H1 (cell line): ENCODE measurements at regions not wholly inside any gene's neighbourhood (a gene's known extent, or its start where the extent isn't known, plus 50 kb on each side); places are given as distances from the start of the nearest gene placed in this dataset.
"Not testable (repeated sequence)": the region's sequence is repeated elsewhere in the genome, so short reads cannot be mapped to it uniquely, and the experiment has no call there.

ENCODE experiments used
- CTCF ChIA-PET: fragments of 300-600 bp; sonication (Branson Sonifier 250); formaldehyde crosslinking; loops from one replicate; lab custom pipeline; 2021; ENCODE audit not compliant: partially characterized antibody; lab: Charles Lee
- POLR2A ChIA-PET: fragments of 300-600 bp; sonication (Branson Sonifier 250); formaldehyde crosslinking; loops from one replicate; lab custom pipeline; 2021; ENCODE audit warnings: inconsistent platforms; ENCODE audit not compliant: partially characterized antibody; lab: Charles Lee
- DNase-seq, 2 experiments: peaks; one replicate each; pipeline versions ENCODE4 v3.0.0 to v3.0.0-alpha.2; 2010 to 2022; ENCODE audit warnings: low spot score in 2 of 2, low read depth in 1 of 2, mixed read lengths in 1 of 2
- FAIRE-seq: peaks from 2 replicates; lab custom pipeline; 2011; peaks lifted over from hg19 to GRCh38; lab: Jason Lieb, UNC
- H2AFZ ChIP-seq: 2 replicates; pipeline ENCODE4 v1.8.1; 2012; ENCODE audit warnings: low read length, inconsistent platforms
- H2AK5ac ChIP-seq: 2 replicates; pipeline ENCODE4 v1.6.1; 2013; ENCODE audit warnings: low read depth, low read length
- H2BK120ac ChIP-seq: replicated peaks from 2 replicates; pipeline ENCODE3; 2013; ENCODE audit warnings: low read depth, low read length, inconsistent platforms
- H2BK12ac ChIP-seq: 2 replicates; pipeline ENCODE4 v1.6.1; 2013; ENCODE audit warnings: low read depth, low read length
- H2BK15ac ChIP-seq: 2 replicates; pipeline ENCODE4 v1.6.1; 2013; ENCODE audit warnings: low read length
- H2BK20ac ChIP-seq: 2 replicates; pipeline ENCODE4 v1.6.1; 2013; ENCODE audit warnings: low read length
- H2BK5ac ChIP-seq: 2 replicates; pipeline ENCODE4 v1.6.1; 2013; ENCODE audit warnings: low read depth, low read length
- H3K14ac ChIP-seq: 2 replicates; pipeline ENCODE4 v1.6.1; 2013; ENCODE audit warnings: inconsistent platforms; ENCODE audit not compliant: insufficient read length
- H3K18ac ChIP-seq: 2 replicates; pipeline ENCODE4 v1.6.1; 2013; ENCODE audit warnings: low read length; ENCODE audit errors: extremely low read depth
- H3K23ac ChIP-seq: 2 replicates; pipeline ENCODE4 v1.6.1; 2013; ENCODE audit warnings: inconsistent platforms; ENCODE audit not compliant: insufficient read length
- H3K23me2 ChIP-seq: 2 replicates; pipeline ENCODE4 v1.6.1; 2013; ENCODE audit warnings: low read depth, low read length
- H3K27ac ChIP-seq: 2 replicates; pipeline ENCODE4 v1.6.1; 2011; ENCODE audit warnings: low read depth, low read length, inconsistent platforms
- H3K27me3 ChIP-seq, 4 experiments: replicated peaks in 1 of 4; 1 replicate in 1 of 4; 2 replicates in 3 of 4; pipeline versions ENCODE4 v1.6.1 to v1.8.1; 2011 to 2013; ENCODE audit warnings: low read length in 3 of 4, mild to moderate bottlenecking in 3 of 4, inconsistent platforms in 2 of 4, mixed read lengths in 2 of 4, moderate library complexity in 1 of 4; ENCODE audit not compliant: control insufficient read depth in 3 of 4, insufficient read depth in 3 of 4; ENCODE audit errors: extremely low read depth in 1 of 4
- H3K36me3 ChIP-seq, 4 experiments: 2 replicates each; pipeline versions ENCODE4 v1.6.1 to v1.8.1; 2011 to 2013; ENCODE audit warnings: mild to moderate bottlenecking in 4 of 4, low read length in 3 of 4, moderate library complexity in 2 of 4, control low read depth in 1 of 4, inconsistent platforms in 1 of 4; ENCODE audit not compliant: insufficient read depth in 4 of 4, control insufficient read depth in 2 of 4
- H3K4ac ChIP-seq: replicated peaks from 2 replicates; pipeline ENCODE3; 2013; ENCODE audit warnings: low read length, low read depth, mixed read lengths, inconsistent platforms; ENCODE audit not compliant: insufficient read length
- H3K4me1 ChIP-seq, 4 experiments: replicated peaks in 1 of 4; 1 replicate in 1 of 4; 2 replicates in 3 of 4; pipeline versions ENCODE4 v1.6.1 to v1.8.1; 2011 to 2013; ENCODE audit warnings: low read length in 3 of 4, inconsistent platforms in 2 of 4, mixed read lengths in 1 of 4; ENCODE audit not compliant: insufficient read depth in 4 of 4, control insufficient read depth in 3 of 4
- H3K4me2 ChIP-seq, 2 experiments: 2 replicates each; pipeline versions ENCODE4 v1.6.1 to v1.8.1; 2011 to 2013; ENCODE audit warnings: low read depth in 2 of 2, low read length in 2 of 2, control low read depth in 1 of 2, inconsistent platforms in 1 of 2, mild to moderate bottlenecking in 1 of 2; ENCODE audit not compliant: insufficient read depth in 1 of 2
- H3K4me3 ChIP-seq, 4 experiments: fragments of 200-600, 300-600 bp in 1 of 4; sonication (generic), shearing (Covaris generic), sonication (Bioruptor Twin) in 1 of 4; 2 replicates each; pipeline versions ENCODE4 v1.5.1 to v1.8.1; 2011 to 2016; ENCODE audit warnings: low read length in 4 of 4, low read depth in 3 of 4, control low read depth in 2 of 4, inconsistent platforms in 2 of 4, mild to moderate bottlenecking in 2 of 4, mixed read lengths in 1 of 4, moderate library complexity in 1 of 4; ENCODE audit not compliant: insufficient read depth in 2 of 4; ENCODE audit errors: extremely low read depth in 1 of 4
- H3K56ac ChIP-seq: replicated peaks from 2 replicates; pipeline ENCODE3; 2013; ENCODE audit warnings: low read depth, mild to moderate bottlenecking, mixed read lengths, low read length, inconsistent platforms; ENCODE audit not compliant: insufficient read length
- H3K79me1 ChIP-seq: 2 replicates; pipeline ENCODE4 v1.6.1; 2013; ENCODE audit warnings: low read depth, low read length, control low read depth
- H3K79me2 ChIP-seq, 2 experiments: 2 replicates each; pipeline versions ENCODE4 v1.6.1 to v1.8.1; 2012 to 2013; ENCODE audit warnings: low read length in 2 of 2, mild to moderate bottlenecking in 2 of 2, inconsistent platforms in 1 of 2; ENCODE audit not compliant: insufficient read depth in 2 of 2, control insufficient read depth in 1 of 2
- H3K9ac ChIP-seq, 4 experiments: replicated peaks in 1 of 4; 1 replicate in 1 of 4; 2 replicates in 3 of 4; pipeline versions ENCODE4 v1.6.1 to v1.8.1; 2011 to 2013; ENCODE audit warnings: low read depth in 3 of 4, low read length in 3 of 4, control low read depth in 2 of 4, mild to moderate bottlenecking in 2 of 4, moderate library complexity in 2 of 4, inconsistent platforms in 1 of 4; ENCODE audit errors: extremely low read depth in 1 of 4
- H3K9me3 ChIP-seq, 2 experiments: 2 replicates each; pipeline versions ENCODE4 v1.6.1 to v1.8.1; 2012 to 2013; ENCODE audit warnings: mild to moderate bottlenecking in 2 of 2, moderate library complexity in 2 of 2, control low read depth in 1 of 2, inconsistent platforms in 1 of 2, low read depth in 1 of 2, low read length in 1 of 2, mixed read lengths in 1 of 2; ENCODE audit not compliant: insufficient read depth in 2 of 2
- H4K20me1 ChIP-seq, 2 experiments: replicated peaks in 1 of 2; 2 replicates each; pipeline versions ENCODE3 to v1.8.1; 2011 to 2013; ENCODE audit warnings: inconsistent platforms in 2 of 2, low read length in 2 of 2, mild to moderate bottlenecking in 1 of 2; ENCODE audit not compliant: insufficient read depth in 2 of 2, control insufficient read depth in 1 of 2
- H4K5ac ChIP-seq: 2 replicates; pipeline ENCODE4 v1.6.1; 2013; ENCODE audit warnings: low read length, low read depth, mixed read lengths, inconsistent platforms; ENCODE audit not compliant: insufficient read length
- H4K8ac ChIP-seq: 2 replicates; pipeline ENCODE4 v1.8.0; 2013; ENCODE audit warnings: mild to moderate bottlenecking, moderate library complexity, low read length, inconsistent platforms; ENCODE audit not compliant: insufficient read depth; ENCODE audit errors: extremely low read depth
- H4K91ac ChIP-seq: replicated peaks from 2 replicates; pipeline ENCODE3; 2013; ENCODE audit warnings: low read length, mixed read lengths, inconsistent platforms; ENCODE audit not compliant: insufficient read length

- H3K4ac ChIP-seq, H3K18ac ChIP-seq, DNase-seq, H3K27ac ChIP-seq, H2BK15ac ChIP-seq, H2BK12ac ChIP-seq, H4K20me1 ChIP-seq, H3K4me2 ChIP-seq, H3K4me3 ChIP-seq, H3K79me2 ChIP-seq, H2BK120ac ChIP-seq, H2AFZ ChIP-seq, H3K56ac ChIP-seq, H2AK5ac ChIP-seq, FAIRE-seq, H3K79me1 ChIP-seq, H3K14ac ChIP-seq, H3K23ac ChIP-seq, H3K4me1 ChIP-seq, H4K5ac ChIP-seq, H3K27me3 ChIP-seq, H4K8ac ChIP-seq, H3K23me2 ChIP-seq, H4K91ac ChIP-seq, H2BK5ac ChIP-seq, H3K9ac ChIP-seq, H3K36me3 ChIP-seq, H3K9me3 ChIP-seq, POLR2A ChIA-PET, H2BK20ac ChIP-seq: not testable (repeated sequence)
- CTCF ChIA-PET, result interaction anchor here (0.7 kb wide), 1 partner anchor 98 kb away, joined by 3 read pairs; no protein-coding TSS in a partner anchor
These were observed 249.4 kb downstream of the UBE3D start for GRCh38 chr6:82816243-82816642.
